CD4-positive, alpha-beta T cell (primary cell): ENCODE measurements at regions not wholly inside any gene's neighbourhood (a gene's known extent, or its start where the extent isn't known, plus 50 kb on each side); places are given as distances from the start of the nearest gene placed in this dataset.

Experiments used
- ATAC-seq: fragments of 200-7000 bp; cut with Tn5 transposase; one replicate; pipeline ENCODE4 v1.10.0; 2022; ENCODE audit warnings: mild to moderate bottlenecking; ENCODE audit not compliant: poor library complexity
- CTCF ChIA-PET: fragments of 350-600 bp; sonication (Branson Sonifier 250); formaldehyde crosslinking; loops from one replicate; lab custom pipeline; 2021; ENCODE audit warnings: antibody characterized with exemption, inconsistent platforms; lab: Charles Lee
- POLR2A ChIA-PET: fragments of 350-600 bp; sonication (Branson Sonifier 250); formaldehyde crosslinking; loops from one replicate; lab custom pipeline; 2021; ENCODE audit warnings: antibody characterized with exemption, inconsistent platforms; lab: Charles Lee
- DNase-seq, 14 experiments: peaks; one replicate each; pipeline ENCODE4 v3.0.0-alpha.2; 2013 to 2020; ENCODE audit warnings: mixed read lengths in 2 of 14
- H3K27ac ChIP-seq, 2 donors: one replicate each; pipeline versions ENCODE4 v1.5.1 to v1.7.0; 2013; ENCODE audit warnings: low read length in 2 of 2, low read depth in 1 of 2, mild to moderate bottlenecking in 1 of 2
- H3K27me3 ChIP-seq, 2 experiments: 1 replicate in 1 of 2; 2 replicates in 1 of 2; pipeline versions ENCODE4 v1.6.1 to v1.7.0; 2013; ENCODE audit warnings: low read length in 2 of 2, control low read depth in 1 of 2, mild to moderate bottlenecking in 1 of 2, moderate library complexity in 1 of 2; ENCODE audit not compliant: insufficient read depth in 2 of 2, control insufficient read depth in 1 of 2
- H3K36me3 ChIP-seq: one replicate; pipeline ENCODE4 v1.6.1; 2013; ENCODE audit warnings: low read length, control low read depth; ENCODE audit not compliant: insufficient read depth
- H3K4me1 ChIP-seq: one replicate; pipeline ENCODE4 v1.6.1; 2013; ENCODE audit warnings: low read length, control low read depth; ENCODE audit not compliant: insufficient read depth
- H3K4me3 ChIP-seq: one replicate; pipeline ENCODE4 v1.5.1; 2013; ENCODE audit warnings: mild to moderate bottlenecking, low read length, moderate library complexity
- H3K9me3 ChIP-seq, 2 experiments: 1 replicate in 1 of 2; 2 replicates in 1 of 2; pipeline versions ENCODE4 v1.6.1 to v1.7.0; 2013; ENCODE audit warnings: low read length in 2 of 2, mild to moderate bottlenecking in 2 of 2, control low read depth in 1 of 2, moderate library complexity in 1 of 2; ENCODE audit not compliant: control insufficient read depth in 1 of 2, insufficient read depth in 1 of 2
- H3K27ac Mint-ChIP-seq: one replicate; pipeline ENCODE4 v1.8.0; 2020; ENCODE audit warnings: mixed read lengths
- H3K27me3 Mint-ChIP-seq: one replicate; pipeline ENCODE4 v1.8.0; 2021; ENCODE audit warnings: mixed read lengths
- H3K36me3 Mint-ChIP-seq: one replicate; pipeline ENCODE4 v1.8.0; 2021; ENCODE audit warnings: low read depth, mixed read lengths
- H3K4me1 Mint-ChIP-seq: one replicate; pipeline ENCODE4 v1.8.0; 2021; ENCODE audit warnings: low read depth, mixed read lengths
- H3K4me3 Mint-ChIP-seq: one replicate; pipeline ENCODE4 v1.8.0; 2020; ENCODE audit warnings: mild to moderate bottlenecking, mixed read lengths
- H3K9me3 Mint-ChIP-seq: one replicate; pipeline ENCODE4 v1.8.0; 2020; ENCODE audit warnings: mixed read lengths
- CTCF ChIP-seq: fragments of 200-600 bp; IDR thresholded peaks from one replicate; pipeline ENCODE4 v1.8.0; 2022; ENCODE audit warnings: antibody characterized with exemption, mild to moderate bottlenecking
- intact Hi-C, 2 experiments: fragments of 100-400 bp; cut with DNase I in 1 of 2; cut with micrococcal nuclease in 1 of 2; formaldehyde crosslinking; loops; one replicate each; pipeline versions ENCODE4 v1.15.1 to v1.9.0; 2023 to 2025; cut with DNase I, micrococcal nuclease

- intact Hi-C loops: no loop called here
- no peak for ATAC-seq
- no peaks in the 10 kb centered on the region for H3K36me3 ChIP-seq
- H3K27me3 Mint-ChIP-seq: peaks cover 9% of the 10 kb centered on the region
- no peaks in the 10 kb centered on the region for H3K9me3 Mint-ChIP-seq
- peaks cover 5% of the 10 kb centered on the region for H3K4me1 Mint-ChIP-seq
- H3K27ac Mint-ChIP-seq: no peak overlapping the region
- H3K27ac ChIP-seq: no peak overlapping the region
- no peak overlapping the region for H3K4me3 Mint-ChIP-seq
- TF ChIP-seq CTCF: no peak
- ChIA-PET CTCF (no interaction called here), POLR2A (no interaction called here)
- H3K4me1 ChIP-seq: peaks cover 8% of the 10 kb centered on the region
- no peak for DNase-seq
- no peaks in the 10 kb centered on the region for H3K27me3 ChIP-seq
- H3K4me3 ChIP-seq: no peak overlapping the region
- H3K9me3 ChIP-seq: no peaks in the 10 kb centered on the region
- no peaks in the 10 kb centered on the region for H3K36me3 Mint-ChIP-seq
These were observed 136.6 kb upstream of the CIBAR2 start for GRCh38 chr16:85248857-85249256.

GRCh38 chr16:85249418-85250146, 137.3 kb upstream of the CIBAR2 start:
- H3K27me3 Mint-ChIP-seq: peaks cover 9% of the 10 kb centered on the region
- H3K9me3 Mint-ChIP-seq: no peaks in the 10 kb centered on the region
- intact Hi-C loops: no loop called here
- no peak overlapping the region for H3K27ac Mint-ChIP-seq
- ChIA-PET CTCF (no interaction called here), POLR2A (no interaction called here)
- no peak for DNase-seq
- Histone ChIP-seq H3K9me3 (no peaks in the 10 kb centered on the region), H3K27ac (no peak overlapping the region), H3K36me3 (no peaks in the 10 kb centered on the region), H3K27me3 (no peaks in the 10 kb centered on the region), H3K4me3 (no peak overlapping the region), H3K4me1 (peaks cover 8% of the 10 kb centered on the region)
- H3K4me1 Mint-ChIP-seq: peaks cover 5% of the 10 kb centered on the region
- ATAC-seq: no peak
- TF ChIP-seq CTCF: no peak
- no peak overlapping the region for H3K4me3 Mint-ChIP-seq
- no peaks in the 10 kb centered on the region for H3K36me3 Mint-ChIP-seq

DNA sequence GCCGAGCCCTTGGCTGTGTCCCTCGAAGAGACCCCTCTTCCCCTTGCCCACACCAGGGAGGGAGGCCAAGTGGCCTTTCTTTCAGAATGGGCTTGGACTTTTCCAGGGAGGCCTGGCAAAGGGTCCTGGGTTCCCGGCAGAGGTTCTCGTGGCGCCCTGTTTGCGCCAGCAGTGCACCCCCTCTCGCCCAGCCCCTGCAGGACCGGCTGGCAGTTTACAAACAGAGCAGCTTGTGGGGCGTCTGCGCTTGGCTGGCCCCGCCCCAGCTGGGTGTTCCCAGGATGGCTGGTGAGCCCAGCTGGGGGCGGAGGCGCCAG, 137.8 kb upstream of the CIBAR2 start:
- no peaks in the 10 kb centered on the region for H3K9me3 ChIP-seq
- no peak overlapping the region for H3K4me3 ChIP-seq
- Mint-ChIP-seq H3K36me3 (no peaks in the 10 kb centered on the region), H3K27ac (no peak overlapping the region), H3K4me3 (no peak overlapping the region), H3K27me3 (peaks cover 9% of the 10 kb centered on the region), H3K4me1 (peaks cover 5% of the 10 kb centered on the region), H3K9me3 (no peaks in the 10 kb centered on the region)
- no peak overlapping the region for H3K27ac ChIP-seq
- no peaks in the 10 kb centered on the region for H3K36me3 ChIP-seq
- no peak for DNase-seq
- POLR2A ChIA-PET: no interaction called here
- ATAC-seq: no peak
- TF ChIP-seq CTCF: no peak
- H3K4me1 ChIP-seq: peaks cover 8% of the 10 kb centered on the region
- intact Hi-C loops: no loop called here
- H3K27me3 ChIP-seq: no peaks in the 10 kb centered on the region
- CTCF ChIA-PET: no interaction called here
